Spleen (tissue), 11 donors: ENCODE measurements at regions not wholly inside any gene's neighbourhood (a gene's known extent, or its start where the extent isn't known, plus 50 kb on each side); places are given as distances from the start of the nearest gene placed in this dataset.

ENCODE experiments used
- DNase-seq: peaks from one replicate; pipeline ENCODE4 v3.0.0-alpha.2; 2020
- H3K27ac ChIP-seq, 8 donors: fragments of 200-600 bp; sonication (generic) in 7 of 8; 1 replicate in 4 of 8; 2 replicates in 4 of 8; pipeline versions ENCODE4 v1.5.0 to v1.8.0; 2016 to 2021; ENCODE audit warnings: inconsistent platforms in 4 of 8, mild to moderate bottlenecking in 4 of 8, moderate library complexity in 1 of 8
- H3K27me3 ChIP-seq, 7 donors: fragments of 200-600 bp; sonication (generic) in 6 of 7; replicated peaks in 1 of 7; 1 replicate in 4 of 7; 2 replicates in 3 of 7; pipeline versions ENCODE4 v1.5.0 to v1.8.0; 2016 to 2021; ENCODE audit warnings: inconsistent platforms in 3 of 7, mild to moderate bottlenecking in 1 of 7
- H3K36me3 ChIP-seq, 6 donors: fragments of 200-600 bp; sonication (generic) in 5 of 6; 1 replicate in 4 of 6; 2 replicates in 2 of 6; pipeline versions ENCODE4 v1.5.0 to v1.8.0; 2016 to 2021; ENCODE audit warnings: inconsistent platforms in 2 of 6
- H3K4me1 ChIP-seq, 6 donors: fragments of 200-600 bp; sonication (generic) in 5 of 6; 1 replicate in 3 of 6; 2 replicates in 3 of 6; pipeline versions ENCODE4 v1.5.0 to v1.8.0; 2016 to 2021; ENCODE audit warnings: inconsistent platforms in 3 of 6
- H3K4me3 ChIP-seq, 8 donors: fragments of 200-600 bp; sonication (generic) in 7 of 8; 1 replicate in 4 of 8; 2 replicates in 4 of 8; pipeline versions ENCODE4 v1.5.0 to v1.8.0; 2016 to 2021; ENCODE audit warnings: inconsistent platforms in 4 of 8, mild to moderate bottlenecking in 4 of 8, moderate library complexity in 2 of 8
- H3K9me3 ChIP-seq, 8 donors: fragments of 200-600 bp; sonication (generic) in 7 of 8; 1 replicate in 4 of 8; 2 replicates in 4 of 8; pipeline versions ENCODE4 v1.5.0 to v1.8.0; 2016 to 2021; ENCODE audit warnings: inconsistent platforms in 4 of 8
- POLR2A ChIP-seq, 3 donors: fragments of 450-650 bp; IDR thresholded peaks; one replicate each; pipeline ENCODE4 v1.5.1; 2017; ENCODE audit warnings: antibody characterized with exemption in 3 of 3, mild to moderate bottlenecking in 1 of 3
- POLR2AphosphoS5 ChIP-seq, 3 donors: sonication (generic); formaldehyde crosslinking; IDR thresholded peaks; one replicate each; pipeline ENCODE4 v1.5.1; 2017; ENCODE audit warnings: antibody characterized with exemption in 3 of 3
- WGBS, 5 donors: extraction: QIAGEN DNeasy Blood & Tissue Kit in 3 of 5; methylation state at CpG; one replicate each; pipeline versions ENCODE4 v1.1.5 to v1.1.7; 2013 to 2018; 5-methylcytosine and 5-hydroxymethylcytosine counted together
- intact Hi-C: fragments of 100-400 bp; cut with DNase I; formaldehyde crosslinking; loops from one replicate; pipeline ENCODE4 v1.15.0; 2023; ENCODE audit warnings: low total_unique reads
- TF ChIP-seq, protein P1 (sequence below), 11 experiments: fragments of 200-600 bp in 7 of 11; fragments of 450-650 bp in 4 of 11; sonication (generic) in 4 of 11; IDR thresholded peaks in 8 of 11; conservative IDR thresholded peaks in 3 of 11; 1 replicate in 7 of 11; 2 replicates in 4 of 11; pipeline versions ENCODE4 v1.4.0 to v1.8.0; 2016 to 2021; ENCODE audit warnings: antibody characterized with exemption in 11 of 11, inconsistent platforms in 4 of 11, mild to moderate bottlenecking in 1 of 11
- donor health status: healthy with polysubstance abuse.
- donor health status: DM: no; HTN: no; CAD: no; lungs with moderate emphysema.
- donor health status: DM: no; HTN: no; CAD: no.
- donor health status: Bipolar disorder and iron deficiency.
- donor health status: healthy.
- donor health status: DM: no; HTN: no; CAD: no.
- donor health status: DM: yes; HTN: yes; CAD: no.

DNA sequence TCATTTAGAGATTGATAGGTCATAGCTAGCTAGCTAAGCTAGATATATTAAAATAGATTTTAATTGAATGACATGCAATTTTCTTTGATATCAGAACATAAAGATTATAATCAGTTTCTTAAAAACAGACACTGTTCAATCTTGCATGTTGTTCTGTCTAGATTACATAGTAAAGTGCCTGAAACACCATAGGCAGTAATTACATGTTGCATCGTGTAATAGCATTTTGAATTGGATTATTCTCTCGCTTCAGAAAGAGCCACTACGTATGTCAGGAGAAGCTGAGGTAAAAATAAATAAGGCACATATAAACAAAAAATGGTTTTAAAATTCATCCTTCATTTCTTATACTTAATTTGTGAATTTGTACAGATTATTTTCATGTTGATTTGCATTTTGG lies 148.0 kb upstream of the CDH12 start:
- DNase-seq, result no peak
- Histone ChIP-seq H3K27me3 (no peaks in the 10 kb centered on the region), H3K9me3 (peaks cover 0 to 6% (median 0%) of the 10 kb centered on the region in 8 donors), H3K36me3 (no peaks in the 10 kb centered on the region), H3K4me1 (no peaks in the 10 kb centered on the region), H3K27ac (no peak overlapping the region), H3K4me3 (no peak overlapping the region)
- TF ChIP-seq, protein P1, sequence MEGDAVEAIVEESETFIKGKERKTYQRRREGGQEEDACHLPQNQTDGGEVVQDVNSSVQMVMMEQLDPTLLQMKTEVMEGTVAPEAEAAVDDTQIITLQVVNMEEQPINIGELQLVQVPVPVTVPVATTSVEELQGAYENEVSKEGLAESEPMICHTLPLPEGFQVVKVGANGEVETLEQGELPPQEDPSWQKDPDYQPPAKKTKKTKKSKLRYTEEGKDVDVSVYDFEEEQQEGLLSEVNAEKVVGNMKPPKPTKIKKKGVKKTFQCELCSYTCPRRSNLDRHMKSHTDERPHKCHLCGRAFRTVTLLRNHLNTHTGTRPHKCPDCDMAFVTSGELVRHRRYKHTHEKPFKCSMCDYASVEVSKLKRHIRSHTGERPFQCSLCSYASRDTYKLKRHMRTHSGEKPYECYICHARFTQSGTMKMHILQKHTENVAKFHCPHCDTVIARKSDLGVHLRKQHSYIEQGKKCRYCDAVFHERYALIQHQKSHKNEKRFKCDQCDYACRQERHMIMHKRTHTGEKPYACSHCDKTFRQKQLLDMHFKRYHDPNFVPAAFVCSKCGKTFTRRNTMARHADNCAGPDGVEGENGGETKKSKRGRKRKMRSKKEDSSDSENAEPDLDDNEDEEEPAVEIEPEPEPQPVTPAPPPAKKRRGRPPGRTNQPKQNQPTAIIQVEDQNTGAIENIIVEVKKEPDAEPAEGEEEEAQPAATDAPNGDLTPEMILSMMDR (IDR thresholded peaks at IDR 0.05 in 8 of 11, conservative IDR thresholded peaks at IDR 0.05 in 3 of 11), result no peak
- intact Hi-C loops, result no loop called here
- WGBS, 5 donors, result 87 to 94% (median 92%) methylated on average over 3 of the region's 3 CpGs

DNA sequence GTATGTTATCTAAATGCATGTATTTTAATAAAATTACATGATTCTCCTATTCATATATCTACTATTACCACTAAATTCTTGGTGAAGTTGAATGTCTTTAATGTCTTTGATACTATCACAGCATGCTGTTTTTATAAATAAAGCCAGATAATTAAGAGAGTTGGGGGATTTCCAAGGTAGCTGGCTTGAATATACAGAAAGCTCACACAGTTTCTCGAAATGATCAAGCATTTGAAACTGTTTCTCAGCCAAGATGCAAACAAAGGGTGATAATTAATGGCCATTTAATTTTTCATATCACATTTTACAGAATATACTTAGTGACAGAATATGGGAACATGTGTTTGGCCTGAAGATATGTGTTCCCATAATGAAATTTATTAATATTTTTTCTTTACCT lies 145.6 kb upstream of the CDH12 start:
- TF ChIP-seq POLR2AphosphoS5 (IDR thresholded peaks at IDR 0.05), result no peak
- no peak for TF ChIP-seq POLR2A (IDR thresholded peaks at IDR 0.05)
- TF ChIP-seq, protein P1 (IDR thresholded peaks at IDR 0.05 in 8 of 11, conservative IDR thresholded peaks at IDR 0.05 in 3 of 11), result no peak
- 43 to 67% (median 56%) methylated on average over 1 of the region's 1 CpG for WGBS, 5 donors
- intact Hi-C loops, result no loop called here
- Histone ChIP-seq H3K9me3 (peaks cover 0 to 2% (median 0%) of the 10 kb centered on the region in 8 donors), H3K27ac (no peak overlapping the region), H3K4me3 (no peak overlapping the region), H3K27me3 (no peaks in the 10 kb centered on the region), H3K4me1 (no peaks in the 10 kb centered on the region), H3K36me3 (no peaks in the 10 kb centered on the region)
- DNase-seq, result no peak

DNA sequence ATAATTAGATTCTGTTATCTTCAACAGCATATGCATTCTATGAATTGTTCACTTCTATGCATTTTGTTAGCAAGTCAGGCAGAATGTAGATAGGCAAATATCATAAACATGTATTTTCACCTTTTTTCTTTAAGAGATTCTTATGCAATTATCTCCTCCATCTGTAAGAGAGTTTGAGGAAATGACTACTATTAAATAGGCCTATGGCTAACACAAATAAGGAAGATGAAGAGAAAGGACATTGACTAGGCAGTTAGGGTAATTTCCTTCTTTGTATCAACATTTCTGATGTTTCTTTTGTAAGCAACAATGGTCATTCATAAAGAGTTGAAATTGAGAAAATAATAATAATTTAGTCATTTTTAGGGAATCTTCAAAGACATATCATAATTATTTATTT lies 145.2 kb upstream of the CDH12 start:
- Histone ChIP-seq H3K9me3 (peaks cover 0 to 4% (median 0%) of the 10 kb centered on the region in 8 donors), H3K27ac (no peak overlapping the region)

DNA sequence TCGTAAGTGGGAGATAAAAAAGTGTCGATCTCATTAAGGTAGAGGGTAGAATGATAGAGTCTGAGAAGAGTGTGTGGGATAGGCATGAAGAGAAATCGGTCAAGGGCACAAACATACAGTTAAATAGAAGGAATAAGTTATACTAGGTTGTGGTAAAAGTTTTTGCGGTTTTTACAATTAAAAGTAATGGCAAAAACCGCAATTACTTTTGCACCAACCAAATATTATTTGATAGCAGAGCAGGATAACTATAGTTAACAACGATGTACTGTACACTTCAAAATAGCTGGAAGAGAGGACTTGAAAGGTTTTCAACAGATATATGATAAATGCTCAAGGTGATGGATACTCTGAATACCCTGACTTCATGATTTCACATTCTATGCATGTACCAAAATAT lies 135.8 kb upstream of the CDH12 start:
- no peak for DNase-seq
- no peaks in the 10 kb centered on the region for H3K4me1 ChIP-seq
- no peak overlapping the region for H3K27ac ChIP-seq
- WGBS, 5 donors, result 68 to 88% (median 80%) methylated on average over 6 of the region's 6 CpGs
- H3K9me3 ChIP-seq, result peaks cover 0 to 31% (median 19%) of the 10 kb centered on the region in 8 donors
- no peaks in the 10 kb centered on the region for H3K36me3 ChIP-seq
- H3K27me3 ChIP-seq, result no peaks in the 10 kb centered on the region
- intact Hi-C loops, result no loop called here
- TF ChIP-seq POLR2AphosphoS5 (IDR thresholded peaks at IDR 0.05), result no peak
- TF ChIP-seq, protein P1 (IDR thresholded peaks at IDR 0.05 in 8 of 11, conservative IDR thresholded peaks at IDR 0.05 in 3 of 11), result no peak
- TF ChIP-seq POLR2A (IDR thresholded peaks at IDR 0.05), result no peak
- H3K4me3 ChIP-seq, result no peak overlapping the region

More for the DNA sequence above, 145.2 kb upstream of the CDH12 start:
- Histone ChIP-seq H3K4me1 (no peaks in the 10 kb centered on the region), H3K36me3 (no peaks in the 10 kb centered on the region), H3K4me3 (no peak overlapping the region), H3K27me3 (no peaks in the 10 kb centered on the region)
- DNase-seq, result no peak
- no peak for TF ChIP-seq POLR2AphosphoS5 (IDR thresholded peaks at IDR 0.05)
- no peak for TF ChIP-seq POLR2A (IDR thresholded peaks at IDR 0.05)
- TF ChIP-seq, protein P1 (IDR thresholded peaks at IDR 0.05 in 8 of 11, conservative IDR thresholded peaks at IDR 0.05 in 3 of 11), result no peak
- intact Hi-C loops, result no loop called here
